ENCODE measurements at regions not wholly inside any gene's neighbourhood (a gene's known extent, or its start where the extent isn't known, plus 50 kb on each side); places are given as distances from the start of the nearest gene placed in this dataset.

GRCh38 chr13:80245162-80245733 lies 95.7 kb downstream of the SPRY2 start:
- TF ChIP-seq POLR2A (IDR thresholded peaks at IDR 0.05) (no peak), CTCF (IDR thresholded peaks at IDR 0.05) (no peak), EP300 (IDR thresholded peaks at IDR 0.05) (no peak)

All from gastroesophageal sphincter (tissue), 3 donors.